IMR-90 (cell line): ENCODE measurements at regions not wholly inside any gene's neighbourhood (a gene's known extent, or its start where the extent isn't known, plus 50 kb on each side); places are given as distances from the start of the nearest gene placed in this dataset.

ENCODE experiments used
- ATAC-seq: fragments of 200-7000 bp; cut with Tn5 transposase; 2 replicates; pipeline ENCODE4 v1.9.1; 2020; ENCODE audit warnings: low read depth, mild to moderate bottlenecking, moderate library complexity
- BruUV-seq: library from RNA; stranded (reverse); fragments of 400-500 nt; replicated peaks from 2 replicates; lab custom pipeline; 2021; lab: Mats Ljungman, UMichigan
- CTCF ChIA-PET: fragments of 300-600 bp; formaldehyde crosslinking; extraction: SDS; loops from one replicate; lab custom pipeline; 2021; ENCODE audit warnings: antibody characterized with exemption; lab: Yijun Ruan, JAX
- POLR2A ChIA-PET: fragments of 300-600 bp; sonication (Branson Sonifier 250); formaldehyde crosslinking; loops from one replicate; lab custom pipeline; 2022; ENCODE audit warnings: antibody characterized with exemption; ENCODE audit not compliant: unreplicated experiment; lab: Charles Lee
- DNase-seq: peaks from one replicate; pipeline ENCODE4 v3.0.0; 2013
- H2AFZ ChIP-seq: replicated peaks from 2 replicates; pipeline ENCODE3; 2013; ENCODE audit warnings: low read length, mild to moderate bottlenecking; ENCODE audit not compliant: poor library complexity
- H2AK5ac ChIP-seq: 2 replicates; pipeline ENCODE4 v1.6.1; 2013; ENCODE audit warnings: low read depth, low read length, inconsistent platforms
- H2AK9ac ChIP-seq: replicated peaks from 2 replicates; pipeline ENCODE3; 2013; ENCODE audit warnings: mild to moderate bottlenecking, low read depth, low read length, moderate library complexity; ENCODE audit not compliant: poor library complexity
- H2BK120ac ChIP-seq: 2 replicates; pipeline ENCODE4 v1.6.1; 2013; ENCODE audit warnings: low read depth, low read length, inconsistent platforms
- H2BK15ac ChIP-seq: 3 replicates; pipeline ENCODE4 v1.6.1; 2013; ENCODE audit warnings: low read depth, low read length, inconsistent platforms
- H2BK20ac ChIP-seq: 2 replicates; pipeline ENCODE4 v1.6.1; 2013; ENCODE audit warnings: low read depth, mild to moderate bottlenecking, inconsistent platforms, low read length, moderate library complexity
- H2BK5ac ChIP-seq: 2 replicates; pipeline ENCODE4 v1.6.1; 2013; ENCODE audit warnings: mild to moderate bottlenecking, low read depth, low read length, inconsistent platforms; ENCODE audit not compliant: poor library complexity, severe bottlenecking
- H3K14ac ChIP-seq: replicated peaks from 2 replicates; pipeline ENCODE4 v1.6.1; 2013; ENCODE audit warnings: low read depth, low read length, inconsistent platforms
- H3K18ac ChIP-seq: 2 replicates; pipeline ENCODE4 v1.6.1; 2013; ENCODE audit warnings: low read depth, low read length, control low read depth
- H3K23ac ChIP-seq: 2 replicates; pipeline ENCODE4 v1.6.1; 2013; ENCODE audit warnings: low read depth, low read length, inconsistent platforms
- H3K27ac ChIP-seq: 2 replicates; pipeline ENCODE4 v1.5.1; 2013; ENCODE audit warnings: mild to moderate bottlenecking, control low read depth, low read length; ENCODE audit not compliant: insufficient read depth
- H3K27me3 ChIP-seq: 2 replicates; pipeline ENCODE4 v1.6.1; 2013; ENCODE audit warnings: low read length; ENCODE audit not compliant: control insufficient read depth, insufficient read depth
- H3K36me3 ChIP-seq: 2 replicates; pipeline ENCODE4 v1.6.1; 2013; ENCODE audit warnings: low read length, mixed read lengths; ENCODE audit not compliant: control insufficient read depth, insufficient read depth
- H3K4ac ChIP-seq: 2 replicates; pipeline ENCODE4 v1.6.1; 2013; ENCODE audit warnings: low read depth, low read length, inconsistent platforms
- H3K4me1 ChIP-seq: 2 replicates; pipeline ENCODE4 v1.6.1; 2013; ENCODE audit warnings: low read length, mixed read lengths; ENCODE audit not compliant: control insufficient read depth, insufficient read depth
- H3K4me2 ChIP-seq: 2 replicates; pipeline ENCODE4 v1.6.1; 2013; ENCODE audit warnings: low read depth, mild to moderate bottlenecking, control low read depth, low read length, moderate library complexity
- H3K4me3 ChIP-seq: 2 replicates; pipeline ENCODE4 v1.5.1; 2013; ENCODE audit warnings: low read depth, mild to moderate bottlenecking, control low read depth, low read length, moderate library complexity; ENCODE audit not compliant: insufficient read depth
- H3K56ac ChIP-seq: 2 replicates; pipeline ENCODE4 v1.6.1; 2013; ENCODE audit warnings: low read length, inconsistent platforms; ENCODE audit not compliant: insufficient read depth; ENCODE audit errors: extremely low read depth
- H3K79me1 ChIP-seq, 2 experiments: 2 replicates each; pipeline ENCODE4 v1.6.1; 2013; ENCODE audit warnings: low read length in 2 of 2, inconsistent platforms in 1 of 2, low read depth in 1 of 2
- H3K9ac ChIP-seq: 2 replicates; pipeline ENCODE4 v1.6.1; 2013; ENCODE audit warnings: low read depth, low read length, control low read depth
- H3K9me1 ChIP-seq: 2 replicates; pipeline ENCODE4 v1.6.1; 2013; ENCODE audit warnings: low read length, inconsistent platforms; ENCODE audit not compliant: insufficient read depth
- H3K9me3 ChIP-seq: 2 replicates; pipeline ENCODE4 v1.6.1; 2013; ENCODE audit warnings: low read length; ENCODE audit not compliant: control insufficient read depth, insufficient read depth
- H4K20me1 ChIP-seq: 2 replicates; pipeline ENCODE4 v1.6.1; 2013; ENCODE audit warnings: low read length, inconsistent platforms; ENCODE audit not compliant: insufficient read depth
- H4K5ac ChIP-seq: 2 replicates; pipeline ENCODE4 v1.6.1; 2013; ENCODE audit warnings: mild to moderate bottlenecking, low read depth, low read length, control low read depth
- H4K8ac ChIP-seq, 2 experiments: 2 replicates each; pipeline ENCODE4 v1.6.1; 2013; ENCODE audit warnings: low read depth in 2 of 2, low read length in 2 of 2, control low read depth in 1 of 2, inconsistent platforms in 1 of 2
- H4K91ac ChIP-seq: 2 replicates; pipeline ENCODE4 v1.6.1; 2013; ENCODE audit warnings: low read depth, low read length, inconsistent platforms; ENCODE audit not compliant: insufficient read depth
- CEBPB ChIP-seq: IDR thresholded peaks from 2 replicates; pipeline ENCODE4 v1.6.1; 2012; ENCODE audit warnings: low read depth, low read length, improper control_type of control experiment
- NFE2L2 ChIP-seq: fragments of 150-350 bp; IDR thresholded peaks from 2 replicates; pipeline ENCODE4 v1.6.1; 2016; ENCODE audit warnings: low read depth, mild to moderate bottlenecking, low read length
- RAD21 ChIP-seq: IDR thresholded peaks from 2 replicates; pipeline ENCODE4 v1.6.1; 2012; ENCODE audit warnings: low read length, improper control_type of control experiment
- WGBS, 2 experiments: methylation state at CpG; one replicate each; pipeline versions ENCODE4 v1.1.5 to v1.1.7; 2013; ENCODE audit warnings: missing lambda C conversion rate in 2 of 2; ENCODE audit not compliant: insufficient read length in 1 of 2; ENCODE audit errors: extremely low coverage in 2 of 2; 5-methylcytosine and 5-hydroxymethylcytosine counted together
- dilution Hi-C: fragments of 300-500 bp; cut with HindIII; formaldehyde crosslinking; loops from one replicate; pipeline ENCODE4 v1.14.3; 2018; ENCODE audit warnings: low sequenced_read_pairs; ENCODE audit not compliant: unreplicated experiment
- in situ Hi-C: fragments of 300-500 bp; cut with MboI; formaldehyde crosslinking; loops from 3 replicates; pipeline ENCODE4 v1.14.3; 2019; ENCODE audit warnings: low sequenced_read_pairs, inconsistent platforms, mixed read lengths
- intact Hi-C: fragments of 100-400 bp; cut with micrococcal nuclease; formaldehyde crosslinking; loops from 2 replicates; pipeline ENCODE4 v1.10.0; 2022
- TF ChIP-seq, protein P1 (sequence below): fragments of 150-350 bp; IDR thresholded peaks from 2 replicates; pipeline ENCODE4 v1.6.1; 2017; ENCODE audit warnings: mild to moderate bottlenecking, antibody characterized with exemption, low read length, low read depth

DNA sequence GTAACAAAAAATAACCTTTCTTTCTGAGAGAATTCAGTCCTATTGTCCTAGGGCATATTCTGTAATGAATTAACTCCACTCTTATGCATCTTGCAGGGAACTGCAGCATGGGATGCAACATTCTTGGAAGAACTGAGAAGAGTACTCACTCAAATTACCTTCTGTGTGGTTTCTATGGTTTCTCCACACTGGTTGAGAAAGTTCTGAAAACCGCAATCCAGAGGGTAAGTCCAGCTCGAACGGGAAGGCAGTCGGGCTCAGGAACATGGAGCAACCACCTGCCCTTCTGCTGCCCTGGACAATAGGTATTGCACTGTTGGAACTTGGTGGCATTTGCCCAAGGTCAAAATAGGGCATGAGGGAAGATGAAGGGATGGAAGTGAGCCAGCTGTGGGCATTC is 59.6 kb upstream of the CDK13 start:
- intact Hi-C loops = no loop called here
- WGBS, 2 experiments = no CpG with 5 or more reads among the region's 4 CpGs
- Histone ChIP-seq H3K79me1 (no peaks in the 10 kb centered on the region), H3K36me3 (no peaks in the 10 kb centered on the region), H2BK20ac (no peak overlapping the region), H3K4me2 (no peak overlapping the region), H3K27me3 (peaks cover 44% of the 10 kb centered on the region), H2BK5ac (no peak overlapping the region), H3K23ac (no peak overlapping the region), H3K4me1 (no peaks in the 10 kb centered on the region), H2AK5ac (no peak overlapping the region), H4K8ac (no peak overlapping the region), H2AK9ac (no peak overlapping the region), H2AFZ (no peak overlapping the region), H3K14ac (no peak overlapping the region), H3K4ac (no peak overlapping the region), H3K18ac (no peak overlapping the region), H3K56ac (no peak overlapping the region), H3K9ac (no peak overlapping the region), H2BK120ac (no peak overlapping the region), H3K4me3 (no peak overlapping the region), H3K9me3 (no peaks in the 10 kb centered on the region), H3K27ac (no peak overlapping the region), H4K91ac (no peak overlapping the region), H4K5ac (no peak overlapping the region), H2BK15ac (no peak overlapping the region), H3K9me1 (no peaks in the 10 kb centered on the region), H4K20me1 (no peaks in the 10 kb centered on the region)
- TF ChIP-seq RAD21 = no peak
- no peak for TF ChIP-seq NFE2L2
- TF ChIP-seq, protein P1, sequence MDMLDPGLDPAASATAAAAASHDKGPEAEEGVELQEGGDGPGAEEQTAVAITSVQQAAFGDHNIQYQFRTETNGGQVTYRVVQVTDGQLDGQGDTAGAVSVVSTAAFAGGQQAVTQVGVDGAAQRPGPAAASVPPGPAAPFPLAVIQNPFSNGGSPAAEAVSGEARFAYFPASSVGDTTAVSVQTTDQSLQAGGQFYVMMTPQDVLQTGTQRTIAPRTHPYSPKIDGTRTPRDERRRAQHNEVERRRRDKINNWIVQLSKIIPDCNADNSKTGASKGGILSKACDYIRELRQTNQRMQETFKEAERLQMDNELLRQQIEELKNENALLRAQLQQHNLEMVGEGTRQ = no peak
- TF ChIP-seq CEBPB = no peak
- in situ Hi-C loops = no loop called here
- no peak for ATAC-seq
- dilution Hi-C loops = no loop called here
- no peak for DNase-seq
- BruUV-seq = no TSS peak
- ChIA-PET POLR2A (no interaction called here), CTCF (no interaction called here)
